Epidermal melanocyte (primary cell): ENCODE measurements at regions not wholly inside any gene's neighbourhood (a gene's known extent, or its start where the extent isn't known, plus 50 kb on each side); places are given as distances from the start of the nearest gene placed in this dataset.

Experiments used
- DNase-seq: peaks from one replicate; pipeline ENCODE4 v3.0.0; 2011; ENCODE audit warnings: low spot score; ENCODE audit not compliant: insufficient read length

DNA sequence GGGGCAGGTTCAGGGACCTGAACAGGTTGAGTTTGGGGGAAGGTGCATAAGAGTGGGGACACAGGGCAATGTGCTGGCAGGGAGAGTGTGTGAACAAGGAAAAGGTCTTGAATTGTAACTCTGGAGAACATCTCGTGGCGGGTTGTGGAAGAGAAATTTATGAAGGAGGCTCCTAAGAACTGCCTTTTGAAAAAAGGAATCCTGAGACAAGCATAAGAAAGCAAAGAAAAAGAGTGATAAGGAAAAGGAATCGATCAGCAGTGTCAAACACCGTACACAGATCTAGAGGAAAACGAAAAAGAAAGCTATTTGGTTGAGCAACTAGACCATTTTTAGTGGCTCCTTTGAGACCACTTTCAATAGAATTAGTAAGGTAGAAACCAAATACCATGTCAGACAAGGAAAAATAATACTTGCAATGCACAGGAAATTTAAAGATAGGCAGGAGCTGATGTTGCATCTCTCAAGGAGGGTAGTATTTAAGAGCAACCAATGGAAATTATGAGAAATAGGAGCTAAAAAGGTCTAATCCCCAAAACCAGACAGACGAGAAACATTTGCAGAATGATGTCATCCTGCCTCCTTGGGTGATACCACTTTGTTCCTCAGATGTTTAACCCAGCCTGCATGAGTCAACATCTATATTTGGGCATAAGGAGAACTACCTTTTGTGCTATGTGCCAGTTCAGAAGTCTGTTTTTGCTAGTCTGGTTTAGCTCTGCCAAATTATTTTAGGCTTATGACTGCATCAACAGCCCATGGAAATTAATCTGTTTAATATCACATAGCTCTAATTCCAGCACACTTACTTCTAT lies 64.5 kb upstream of the STK38L start:
- DNase-seq, result no peak

DNA sequence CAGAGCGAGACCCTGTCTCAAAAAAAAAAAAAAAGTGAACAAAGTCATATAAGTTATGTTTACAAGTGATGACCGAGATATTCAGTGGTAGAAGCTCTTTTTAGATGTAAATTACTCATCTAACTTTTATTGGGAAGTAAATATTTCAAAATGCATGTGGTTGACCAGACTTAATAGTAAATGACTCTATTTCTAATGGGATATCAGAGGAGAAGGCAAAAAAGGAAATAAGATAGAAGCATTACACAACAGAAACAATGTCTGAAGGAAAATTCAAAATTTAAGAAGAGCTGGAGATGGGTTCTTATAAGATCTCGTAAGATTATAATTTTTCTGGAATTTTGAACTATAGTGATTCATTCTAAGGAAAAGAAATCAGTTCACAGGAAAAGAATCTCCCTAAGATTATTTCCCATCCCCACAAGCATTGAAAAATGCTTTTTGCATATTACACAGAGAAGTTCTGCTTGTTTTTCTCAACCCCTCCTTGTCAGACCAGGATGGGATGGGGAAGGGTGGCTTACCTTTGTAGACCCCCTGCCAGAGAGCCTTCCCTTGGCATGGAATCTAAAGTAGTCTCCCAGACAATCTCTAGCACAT lies 63.1 kb upstream of the STK38L start:
- no peak for DNase-seq

DNA sequence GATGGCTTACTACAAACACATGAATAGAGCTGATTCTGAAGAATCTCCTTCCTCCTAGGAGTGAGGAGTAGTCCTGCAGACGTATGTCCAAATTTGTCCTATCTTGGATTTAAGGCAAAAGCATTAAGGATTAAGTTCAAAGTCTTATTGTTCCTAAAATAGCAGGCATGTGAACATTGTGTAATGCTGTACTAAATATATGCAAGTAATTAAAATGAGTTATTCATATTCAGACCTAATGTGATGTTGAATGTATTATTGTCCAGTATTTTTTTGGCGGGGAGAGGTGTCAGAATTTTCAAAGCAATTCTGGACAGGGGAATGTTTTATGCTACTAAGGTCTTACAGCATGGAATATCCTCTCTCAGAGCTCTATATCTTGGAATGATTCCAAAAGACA lies 60.7 kb upstream of the STK38L start:
- DNase-seq, result no peak

DNA sequence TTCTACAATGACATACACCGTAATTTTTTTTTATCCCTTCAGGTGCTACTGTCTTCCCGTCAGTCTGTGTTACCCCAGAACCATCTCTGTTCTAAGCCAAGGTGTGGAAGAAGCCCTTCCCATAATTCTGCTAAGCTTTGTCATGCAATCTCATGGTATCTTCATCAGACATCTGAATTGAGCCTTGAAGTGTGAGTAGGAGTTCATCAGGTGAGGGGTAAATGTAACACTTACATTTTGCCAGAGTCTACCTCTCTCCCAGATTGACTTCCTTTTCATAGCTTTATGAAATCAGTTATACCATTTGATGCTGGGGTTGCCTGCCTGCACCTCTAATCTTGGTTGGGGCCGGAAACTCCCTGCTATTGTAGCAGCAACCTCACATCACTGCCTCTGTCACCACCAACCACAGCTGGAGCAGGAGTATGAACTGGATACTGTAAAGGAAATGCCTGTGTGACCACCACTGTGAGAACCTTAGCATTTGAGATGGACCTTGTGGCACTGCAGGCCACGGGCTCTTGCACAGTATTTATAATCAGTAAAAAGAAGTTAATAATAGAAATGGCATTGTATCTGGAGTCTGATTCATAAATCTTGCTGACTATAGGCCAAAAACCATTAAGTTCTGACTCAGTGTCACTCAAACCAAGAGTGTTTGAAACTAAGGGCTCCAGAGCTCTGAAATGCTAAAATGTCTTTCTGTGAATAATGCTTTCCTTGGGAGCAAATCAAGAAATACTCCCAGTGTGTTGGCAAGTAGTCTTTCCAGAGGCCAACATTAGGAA lies 58.7 kb upstream of the STK38L start:
- DNase-seq, result no peak

DNA sequence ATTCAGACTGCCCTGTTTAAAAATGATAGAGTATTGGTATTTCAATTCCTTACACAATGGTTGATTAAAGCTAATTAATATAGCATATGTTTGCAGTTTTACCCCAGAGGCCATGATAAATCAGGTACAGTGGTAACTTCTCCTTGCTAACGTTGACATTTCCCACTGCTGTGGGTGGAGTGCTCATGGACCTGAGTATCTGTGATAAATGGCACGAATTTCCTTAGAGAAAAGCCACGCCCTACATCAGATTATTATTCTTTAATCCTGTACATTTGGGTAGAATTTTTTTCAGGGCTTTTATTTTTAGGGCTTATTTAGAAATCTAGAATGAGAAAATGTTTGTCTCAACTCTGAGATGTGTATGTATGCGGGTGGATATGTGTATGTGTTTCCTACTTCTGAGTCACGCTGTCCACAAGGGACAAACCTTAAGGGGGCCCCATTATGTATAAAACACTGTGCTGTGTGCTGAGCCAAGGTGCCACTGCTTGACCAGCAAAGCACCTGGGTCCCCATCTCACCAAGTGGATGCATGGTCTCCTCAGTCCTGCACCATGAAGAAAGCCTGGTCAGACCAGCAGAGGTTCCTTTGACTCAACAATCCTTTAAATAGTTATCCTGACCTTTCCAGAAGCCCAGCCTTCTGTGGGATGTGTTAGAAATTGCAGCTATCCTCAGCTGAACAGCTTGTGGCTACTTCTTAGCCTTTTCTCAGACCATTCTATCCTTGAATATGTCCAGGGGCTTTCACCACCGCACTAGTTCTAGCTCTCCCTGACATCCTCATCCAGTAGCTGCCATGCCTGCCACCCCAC lies 57.9 kb upstream of the STK38L start:
- no peak for DNase-seq

DNA sequence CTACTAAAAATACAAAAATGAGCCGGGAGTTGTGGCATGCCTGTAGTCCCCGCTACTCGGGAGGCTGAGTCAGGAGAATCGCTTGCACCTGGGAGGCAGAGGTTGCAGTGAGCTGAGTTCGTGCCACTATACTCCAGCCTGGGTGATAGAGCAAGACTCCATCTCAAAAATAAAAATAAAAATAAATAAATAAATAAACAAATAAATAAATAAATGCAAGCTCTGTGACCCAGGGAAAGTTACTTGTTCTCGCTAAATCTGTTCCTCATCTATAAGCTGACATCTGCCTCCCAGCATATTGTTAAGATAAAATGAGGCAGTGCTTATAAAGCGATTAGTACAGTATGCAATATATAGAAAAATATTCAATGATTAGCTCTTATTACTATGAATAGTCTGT lies 56.4 kb upstream of the STK38L start:
- DNase-seq, result no peak

DNA sequence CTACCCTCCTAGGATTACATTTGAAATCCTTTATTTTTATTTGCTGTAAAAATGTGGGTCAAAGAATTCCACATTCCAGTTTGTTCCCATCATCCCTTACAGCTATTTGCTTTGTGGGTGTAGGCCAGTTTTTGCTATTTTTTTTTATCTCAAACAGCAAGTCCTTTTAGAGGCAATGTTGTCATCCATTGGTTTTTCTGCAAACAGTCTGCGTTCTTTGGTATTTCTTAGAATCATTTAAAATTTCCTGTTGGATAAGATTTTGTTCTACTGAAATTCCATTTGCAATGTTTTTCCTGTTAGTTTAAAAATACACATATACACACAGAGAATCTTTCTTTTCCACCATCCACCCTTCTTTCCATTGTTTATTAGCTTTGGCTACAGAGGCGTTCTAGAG lies 53.3 kb upstream of the STK38L start:
- no peak for DNase-seq

DNA sequence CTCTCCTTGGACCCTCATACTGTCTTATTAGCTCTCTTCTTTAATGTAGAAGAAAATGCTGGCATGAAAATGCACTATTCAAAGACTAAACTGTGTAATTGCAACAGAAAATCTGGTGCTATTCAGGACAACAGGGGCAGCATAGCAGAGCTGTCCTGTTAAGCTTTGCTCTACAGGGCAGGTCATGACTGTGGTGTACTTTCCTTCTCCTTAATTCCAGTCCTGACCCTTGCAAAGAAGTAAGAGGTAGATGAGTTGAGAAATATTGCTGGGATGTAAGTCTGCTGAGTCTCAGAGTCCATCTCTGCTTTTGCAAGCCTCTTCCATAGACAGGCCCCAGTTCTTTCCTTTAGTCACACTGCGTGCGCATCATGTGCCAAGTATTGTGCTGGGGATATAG lies 52.6 kb upstream of the STK38L start:
- no peak for DNase-seq

DNA sequence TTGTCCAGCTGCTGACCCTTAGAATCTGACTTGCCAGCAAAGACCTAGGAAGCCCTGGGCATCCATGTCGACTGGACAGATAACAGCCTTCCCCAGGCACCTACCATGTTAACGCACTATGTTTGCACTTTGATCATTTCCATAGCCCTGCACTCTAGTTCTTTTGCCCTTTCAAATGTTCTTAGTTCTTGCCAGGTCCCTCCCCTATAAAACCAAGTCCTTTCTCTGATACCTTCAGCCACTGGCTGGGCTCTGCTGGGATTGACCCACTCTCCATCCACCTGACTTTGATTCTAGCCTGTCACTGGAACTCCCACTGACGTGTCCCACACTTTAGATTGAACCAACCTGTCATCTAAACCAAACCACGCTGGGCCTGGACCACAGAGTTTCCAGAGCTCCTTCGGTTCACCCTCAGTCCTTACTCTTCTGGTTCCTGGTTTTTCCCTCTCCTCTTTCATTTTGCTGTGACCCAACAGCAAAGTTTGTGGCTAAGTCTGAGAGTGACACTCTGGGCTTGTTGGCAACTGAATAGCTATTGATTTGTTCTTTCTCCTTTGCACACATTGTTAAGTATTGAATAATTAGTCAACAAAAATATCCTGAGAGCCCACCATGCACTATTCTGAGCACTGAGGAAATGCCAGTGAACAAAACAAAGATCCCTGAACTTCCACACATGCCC lies 51.8 kb upstream of the STK38L start:
- DNase-seq, result no peak

DNA sequence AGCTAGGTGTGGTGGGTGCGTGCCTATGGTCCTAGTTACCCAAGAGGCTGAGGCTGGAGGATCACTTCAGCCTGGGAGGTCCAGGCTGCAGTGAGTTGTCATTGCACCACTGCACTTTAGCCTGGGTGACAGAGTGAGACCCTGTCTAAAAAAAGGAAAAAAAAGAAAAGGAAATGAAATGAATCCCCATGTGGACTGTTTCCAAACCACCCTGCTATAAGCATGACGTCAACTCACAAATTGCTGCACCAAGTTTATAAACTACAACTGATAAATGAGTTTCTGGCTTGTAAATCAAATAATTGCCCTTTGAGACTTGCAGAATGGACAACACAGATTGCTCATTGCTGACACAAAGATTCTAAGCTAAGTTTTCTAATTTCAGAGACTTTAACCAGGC lies 51.0 kb upstream of the STK38L start:
- DNase-seq, result no peak

DNA sequence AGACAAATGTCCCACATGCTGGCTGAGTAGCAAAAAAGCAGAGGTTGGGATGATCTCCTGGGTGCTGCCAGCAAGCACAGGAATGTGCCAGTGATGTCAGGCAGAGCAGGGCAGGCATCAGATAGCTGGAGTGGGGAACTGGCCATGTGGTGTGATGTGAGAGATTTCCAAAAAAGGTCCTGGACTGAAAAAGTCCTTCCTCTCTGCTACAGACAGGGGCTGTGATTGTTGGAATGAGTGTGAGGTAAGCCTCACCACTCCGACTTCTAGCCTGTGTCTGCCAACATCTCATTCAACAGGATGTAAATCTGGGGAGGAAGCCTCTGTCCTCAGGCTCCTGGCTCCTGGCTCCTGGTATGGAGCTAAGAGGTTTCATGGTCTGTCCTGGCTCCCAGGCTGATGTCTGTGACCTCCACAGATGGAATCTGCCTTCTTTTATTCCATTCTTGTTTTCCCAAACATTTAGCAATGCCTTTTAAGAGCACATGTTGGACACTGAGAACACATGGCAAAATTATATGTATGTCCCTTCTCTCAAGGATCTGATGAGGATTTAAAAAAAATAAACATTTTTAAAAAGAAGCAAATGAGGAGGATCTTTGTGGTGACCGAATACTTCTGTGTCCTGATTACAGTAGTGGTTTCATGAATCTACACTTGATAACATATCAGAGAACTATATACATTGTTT lies 50.1 kb upstream of the STK38L start:
- DNase-seq, result peak; percentile 34
